NCI-H82 treated with DMSO at 0.1 percent for 48 hours (cell line): ENCODE measurements at regions not wholly inside any gene's neighbourhood (a gene's known extent, or its start where the extent isn't known, plus 50 kb on each side); places are given as distances from the start of the nearest gene placed in this dataset.

ENCODE experiments used
- DNase-seq: peaks from one replicate; lab custom pipeline; 2025; ENCODE audit not compliant: unreplicated experiment; lab: John Stamatoyannopoulos, UW

GRCh38 chr6:145254649-145255401, 480.5 kb downstream of the EPM2A start:
- no peak for DNase-seq

GRCh38 chr6:145257704-145258103, 477.6 kb downstream of the EPM2A start:
- DNase-seq = no peak

DNA sequence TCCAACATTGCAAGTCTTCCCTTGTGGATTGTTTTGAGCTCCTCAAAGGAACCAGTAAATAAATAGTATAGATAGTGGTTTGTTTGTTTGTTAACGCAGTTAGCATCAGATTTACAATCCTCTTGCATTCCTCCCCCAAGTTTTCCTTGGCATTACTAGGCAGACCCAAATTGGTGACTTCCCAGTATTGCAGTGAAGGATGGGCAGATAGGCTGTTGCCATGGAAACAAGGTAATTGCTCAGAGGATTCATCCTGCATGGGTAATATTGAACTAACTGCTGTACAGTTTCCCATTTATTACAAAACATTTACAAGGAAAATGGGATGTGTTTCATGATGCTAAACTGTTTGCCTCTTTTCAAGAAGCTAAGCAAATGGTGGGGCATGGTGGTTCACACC, 477.2 kb downstream of the EPM2A start:
- DNase-seq = no peak

DNA sequence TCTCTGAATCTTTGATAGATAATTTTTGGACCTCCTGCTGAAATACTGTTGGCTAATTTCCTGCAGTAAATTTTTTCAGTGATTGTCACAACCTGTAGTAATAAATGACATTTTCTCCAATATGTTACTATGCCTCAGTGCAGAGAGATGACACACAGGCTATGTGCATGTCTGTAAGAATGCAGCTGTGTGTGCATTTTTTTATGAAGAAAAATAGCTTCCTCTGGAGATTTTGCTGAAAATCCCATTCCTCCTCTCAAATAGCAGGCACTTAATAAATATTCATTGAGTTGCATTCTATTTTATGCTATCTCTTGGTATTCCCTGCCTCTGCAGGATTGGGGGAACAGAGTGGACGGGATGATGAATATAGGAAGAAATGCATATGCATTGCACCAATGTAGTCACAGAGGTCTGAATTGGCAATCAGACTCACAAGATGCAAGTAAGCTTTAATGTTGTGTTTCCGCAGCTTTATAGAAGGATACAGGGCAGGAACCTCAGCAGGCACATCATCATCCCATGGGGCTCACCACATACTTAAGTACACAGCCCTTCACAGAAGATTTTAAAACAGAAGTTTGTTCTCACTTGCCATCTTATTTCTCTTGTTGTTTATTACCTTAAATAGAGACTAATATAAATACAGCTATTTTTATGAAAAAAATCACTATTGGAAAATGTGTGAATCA, 474.7 kb downstream of the EPM2A start:
- no peak for DNase-seq

GRCh38 chr6:145261758-145262157, 473.6 kb downstream of the EPM2A start:
- no peak for DNase-seq

GRCh38 chr6:145262771-145263170, 472.5 kb downstream of the EPM2A start:
- no peak for DNase-seq

GRCh38 chr6:145263778-145264211, 471.5 kb downstream of the EPM2A start:
- DNase-seq = no peak

GRCh38 chr6:145266432-145267075, 468.8 kb downstream of the EPM2A start:
- DNase-seq = no peak

DNA sequence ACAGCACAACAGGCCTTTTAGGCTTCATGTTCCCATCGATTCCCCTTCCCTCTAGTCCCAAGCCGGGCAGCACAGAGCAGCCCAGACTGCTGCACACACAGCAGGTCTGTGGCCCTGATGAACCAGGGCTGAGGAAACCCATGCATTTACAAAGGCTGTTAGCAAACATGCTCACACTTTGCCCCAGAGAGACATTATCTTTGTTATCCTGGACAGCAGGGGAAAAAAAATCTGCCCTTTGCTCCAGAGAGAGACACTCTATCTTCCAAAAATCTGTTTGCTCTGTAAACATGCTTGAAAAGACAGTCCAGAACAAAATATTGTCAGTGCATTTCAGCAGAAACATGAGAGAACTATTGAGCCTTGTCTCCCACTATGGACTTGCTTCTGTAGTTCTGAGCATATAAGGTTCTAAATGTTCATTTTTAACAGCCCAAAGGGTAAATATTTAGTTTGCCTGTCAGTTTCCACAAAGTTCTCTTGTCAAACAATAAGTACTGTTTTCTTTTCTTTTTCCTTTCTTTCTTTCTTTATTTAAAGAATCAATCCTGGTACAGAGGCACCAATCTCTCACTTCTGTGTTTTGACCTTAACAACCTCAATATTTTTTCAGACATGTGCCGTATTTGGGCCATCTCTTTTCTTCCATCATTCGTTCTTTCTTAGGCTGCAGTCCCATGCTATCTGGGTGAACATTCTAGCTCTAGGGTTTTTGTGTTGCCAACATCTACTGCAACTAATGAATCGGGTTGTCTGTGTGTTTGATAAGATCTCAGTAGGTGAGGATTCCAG, 468.0 kb downstream of the EPM2A start:
- DNase-seq = no peak

- DNase-seq = no peak
These were observed 464.9 kb downstream of the EPM2A start for GRCh38 chr6:145270464-145270863.

- no peak for DNase-seq
These were observed 464.3 kb downstream of the EPM2A start for GRCh38 chr6:145271040-145271439.

DNA sequence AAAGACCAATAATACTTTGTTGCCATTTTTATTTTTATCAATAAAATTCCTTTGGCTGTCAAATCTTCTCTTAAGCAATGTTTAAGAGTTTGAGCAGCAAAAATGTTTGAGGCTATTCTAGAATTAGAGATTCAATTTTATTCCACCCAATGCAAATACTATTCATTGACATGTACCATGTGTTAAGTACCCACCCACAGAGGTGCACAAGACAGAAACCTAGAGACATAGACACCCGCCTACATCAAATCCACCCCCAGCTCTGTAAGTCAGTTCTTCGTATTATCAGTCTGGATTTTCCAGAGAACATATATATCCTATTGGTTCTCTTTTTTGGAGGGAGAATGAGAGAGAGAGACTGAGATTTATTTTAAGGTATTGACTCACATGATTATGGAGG, 463.7 kb downstream of the EPM2A start:
- DNase-seq = no peak

DNA sequence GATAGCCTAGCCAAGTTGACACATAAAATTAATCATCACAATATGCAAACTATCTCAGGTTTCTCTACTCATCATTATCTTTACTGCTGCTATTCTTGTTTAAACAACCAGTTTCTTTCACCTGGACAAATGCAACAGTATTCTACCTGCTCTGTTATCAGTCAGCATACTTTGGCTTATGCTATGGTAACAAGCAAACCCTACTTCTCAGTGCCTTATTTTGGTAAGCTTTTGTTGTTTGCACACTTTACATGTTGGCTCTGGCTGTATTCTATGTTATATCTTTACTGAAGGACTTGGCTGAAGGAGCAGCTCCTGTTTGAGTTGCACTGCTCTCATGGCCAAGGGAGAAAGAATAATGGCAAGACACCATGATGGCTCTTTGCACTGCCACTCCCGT, 463.1 kb downstream of the EPM2A start:
- DNase-seq = no peak

DNA sequence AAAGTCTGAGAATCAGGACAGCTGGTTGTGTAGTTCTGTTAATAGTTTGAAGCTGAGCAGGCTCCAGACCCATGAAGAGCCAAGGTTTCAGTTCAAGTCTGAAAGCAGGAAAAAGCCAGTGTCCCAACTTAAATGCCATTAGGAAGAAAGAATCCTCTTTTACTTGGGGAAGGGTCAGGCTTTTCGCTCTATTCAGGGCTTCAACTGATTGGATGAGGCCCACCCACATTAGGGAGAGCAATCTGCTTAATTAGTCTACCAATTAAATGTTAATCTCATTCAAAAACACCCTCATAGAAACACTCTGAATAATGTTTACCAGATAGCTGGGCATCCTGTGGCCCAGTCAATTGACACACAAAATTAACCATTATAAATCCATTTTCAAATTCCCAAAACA, 462.2 kb downstream of the EPM2A start:
- DNase-seq = no peak

- DNase-seq = no peak
These were observed 461.2 kb downstream of the EPM2A start for GRCh38 chr6:145274083-145274482.

DNA sequence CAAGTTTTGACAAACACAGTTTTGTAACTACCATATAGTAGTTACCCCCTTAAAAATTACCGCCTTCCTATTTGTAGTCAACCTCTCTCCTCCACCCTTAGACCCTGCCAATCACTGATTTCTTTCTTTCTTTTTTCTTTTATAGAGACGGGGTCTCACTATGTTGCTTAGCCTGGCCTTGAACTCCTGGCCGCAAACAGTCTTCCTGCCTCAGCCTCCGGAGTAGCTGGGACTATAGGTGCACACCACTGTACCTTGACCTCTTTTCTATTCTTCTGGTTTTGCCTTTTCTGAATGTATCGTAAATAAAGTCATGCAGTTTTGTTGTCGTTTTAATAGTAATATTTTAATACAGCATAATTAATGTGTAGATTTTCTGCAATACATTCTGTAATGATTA, 460.3 kb downstream of the EPM2A start:
- DNase-seq = no peak

- no peak for DNase-seq
These were observed 459.5 kb downstream of the EPM2A start for GRCh38 chr6:145275787-145276186.

- DNase-seq = no peak
These were observed 458.6 kb downstream of the EPM2A start for GRCh38 chr6:145276756-145277155.

- no peak for DNase-seq
These were observed 457.8 kb downstream of the EPM2A start for GRCh38 chr6:145277358-145278086.

DNA sequence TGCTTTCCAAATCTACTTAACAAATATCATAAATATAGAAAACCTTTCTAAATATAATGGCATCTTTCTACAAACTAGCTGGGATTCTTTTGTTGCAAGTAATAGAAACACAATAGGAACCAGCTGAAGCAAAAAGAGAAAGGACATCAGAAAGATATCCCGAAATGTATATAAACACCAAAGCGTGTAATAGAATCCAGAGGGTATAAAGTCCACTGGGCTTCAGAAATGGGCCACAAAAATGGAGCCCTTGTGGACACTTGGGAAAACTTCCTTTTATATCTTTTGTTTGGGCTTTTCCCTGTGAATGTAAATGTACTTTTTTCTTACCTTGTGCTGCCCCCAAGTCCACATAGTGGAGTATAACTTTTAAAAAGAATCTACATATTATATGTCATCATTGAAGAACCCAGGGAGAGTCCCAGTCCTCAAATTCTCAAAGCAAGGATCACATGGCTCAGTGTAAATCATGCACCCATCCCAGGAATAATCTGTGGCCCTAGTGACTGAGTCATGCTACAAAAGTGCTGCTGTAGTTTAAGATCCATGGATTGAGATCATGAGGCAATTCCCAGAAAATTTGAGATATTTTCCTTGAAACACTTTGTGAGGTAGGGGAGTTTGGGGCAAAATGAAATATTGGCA, 457.0 kb downstream of the EPM2A start:
- DNase-seq = no peak
